ENCODE measurements at regions not wholly inside any gene's neighbourhood (a gene's known extent, or its start where the extent isn't known, plus 50 kb on each side); places are given as distances from the start of the nearest gene placed in this dataset.

DNA sequence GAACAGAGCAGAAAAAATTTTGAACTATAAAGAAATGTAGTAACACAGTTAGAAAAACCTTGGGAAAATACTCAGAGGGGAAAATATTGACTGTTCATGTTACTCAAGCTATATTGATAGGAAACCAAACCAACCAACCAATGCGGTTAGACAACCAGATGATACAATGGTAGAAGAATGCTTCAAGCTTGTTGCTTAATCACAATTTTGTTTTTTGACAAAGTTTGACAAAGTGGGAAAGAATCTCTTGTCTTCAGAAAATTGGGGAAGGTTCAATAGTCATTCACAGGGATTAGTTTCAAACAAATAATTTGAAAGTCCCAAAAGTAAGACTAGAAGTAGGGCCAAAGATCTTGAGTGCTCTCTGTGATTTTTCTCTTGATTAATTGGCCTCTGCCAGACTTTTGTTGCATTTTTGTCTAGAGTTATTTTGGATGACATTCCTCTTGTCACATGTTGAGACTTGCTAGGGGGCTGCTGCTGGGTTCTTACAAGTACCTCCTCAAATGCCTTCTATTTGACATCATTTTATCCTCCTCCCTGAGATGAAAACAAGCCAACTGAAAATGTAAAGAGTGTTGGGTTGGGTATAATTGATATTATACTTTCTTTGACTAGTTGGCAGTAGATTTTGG, 233.1 kb upstream of the PHYHIPL start:
- ChIA-PET CTCF (interaction anchor here (1.0 to 1.8 kb wide), 2 partner anchors 9 to 683 kb away, joined by 3 to 7 read pairs; no protein-coding TSS in a partner anchor), POLR2A (no interaction called here)
- no peak for TF ChIP-seq RFX5 (IDR thresholded peaks at IDR 0.05; ENCODE audit: low read length)
- TF ChIP-seq SIN3A (IDR thresholded peaks at IDR 0.05; ENCODE audit: borderline replicate concordance, low read depth, low read length): no peak
- no peak for TF ChIP-seq TAF1 (IDR thresholded peaks at IDR 0.05; ENCODE audit: borderline replicate concordance, low read depth, low read length)
- no peak for TF ChIP-seq FOXJ3 (CRISPR knock-in tag; IDR thresholded peaks at IDR 0.05)
- TF ChIP-seq JUND (IDR thresholded peaks at IDR 0.05): no peak
- TF ChIP-seq, protein P1, sequence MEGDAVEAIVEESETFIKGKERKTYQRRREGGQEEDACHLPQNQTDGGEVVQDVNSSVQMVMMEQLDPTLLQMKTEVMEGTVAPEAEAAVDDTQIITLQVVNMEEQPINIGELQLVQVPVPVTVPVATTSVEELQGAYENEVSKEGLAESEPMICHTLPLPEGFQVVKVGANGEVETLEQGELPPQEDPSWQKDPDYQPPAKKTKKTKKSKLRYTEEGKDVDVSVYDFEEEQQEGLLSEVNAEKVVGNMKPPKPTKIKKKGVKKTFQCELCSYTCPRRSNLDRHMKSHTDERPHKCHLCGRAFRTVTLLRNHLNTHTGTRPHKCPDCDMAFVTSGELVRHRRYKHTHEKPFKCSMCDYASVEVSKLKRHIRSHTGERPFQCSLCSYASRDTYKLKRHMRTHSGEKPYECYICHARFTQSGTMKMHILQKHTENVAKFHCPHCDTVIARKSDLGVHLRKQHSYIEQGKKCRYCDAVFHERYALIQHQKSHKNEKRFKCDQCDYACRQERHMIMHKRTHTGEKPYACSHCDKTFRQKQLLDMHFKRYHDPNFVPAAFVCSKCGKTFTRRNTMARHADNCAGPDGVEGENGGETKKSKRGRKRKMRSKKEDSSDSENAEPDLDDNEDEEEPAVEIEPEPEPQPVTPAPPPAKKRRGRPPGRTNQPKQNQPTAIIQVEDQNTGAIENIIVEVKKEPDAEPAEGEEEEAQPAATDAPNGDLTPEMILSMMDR (IDR thresholded peaks at IDR 0.05): no peak
- no peak for TF ChIP-seq TCF12 (IDR thresholded peaks at IDR 0.05)
- no peak for TF ChIP-seq FOSL2 (IDR thresholded peaks at IDR 0.05; ENCODE audit: borderline replicate concordance, low read depth)
- TF ChIP-seq, protein P2, sequence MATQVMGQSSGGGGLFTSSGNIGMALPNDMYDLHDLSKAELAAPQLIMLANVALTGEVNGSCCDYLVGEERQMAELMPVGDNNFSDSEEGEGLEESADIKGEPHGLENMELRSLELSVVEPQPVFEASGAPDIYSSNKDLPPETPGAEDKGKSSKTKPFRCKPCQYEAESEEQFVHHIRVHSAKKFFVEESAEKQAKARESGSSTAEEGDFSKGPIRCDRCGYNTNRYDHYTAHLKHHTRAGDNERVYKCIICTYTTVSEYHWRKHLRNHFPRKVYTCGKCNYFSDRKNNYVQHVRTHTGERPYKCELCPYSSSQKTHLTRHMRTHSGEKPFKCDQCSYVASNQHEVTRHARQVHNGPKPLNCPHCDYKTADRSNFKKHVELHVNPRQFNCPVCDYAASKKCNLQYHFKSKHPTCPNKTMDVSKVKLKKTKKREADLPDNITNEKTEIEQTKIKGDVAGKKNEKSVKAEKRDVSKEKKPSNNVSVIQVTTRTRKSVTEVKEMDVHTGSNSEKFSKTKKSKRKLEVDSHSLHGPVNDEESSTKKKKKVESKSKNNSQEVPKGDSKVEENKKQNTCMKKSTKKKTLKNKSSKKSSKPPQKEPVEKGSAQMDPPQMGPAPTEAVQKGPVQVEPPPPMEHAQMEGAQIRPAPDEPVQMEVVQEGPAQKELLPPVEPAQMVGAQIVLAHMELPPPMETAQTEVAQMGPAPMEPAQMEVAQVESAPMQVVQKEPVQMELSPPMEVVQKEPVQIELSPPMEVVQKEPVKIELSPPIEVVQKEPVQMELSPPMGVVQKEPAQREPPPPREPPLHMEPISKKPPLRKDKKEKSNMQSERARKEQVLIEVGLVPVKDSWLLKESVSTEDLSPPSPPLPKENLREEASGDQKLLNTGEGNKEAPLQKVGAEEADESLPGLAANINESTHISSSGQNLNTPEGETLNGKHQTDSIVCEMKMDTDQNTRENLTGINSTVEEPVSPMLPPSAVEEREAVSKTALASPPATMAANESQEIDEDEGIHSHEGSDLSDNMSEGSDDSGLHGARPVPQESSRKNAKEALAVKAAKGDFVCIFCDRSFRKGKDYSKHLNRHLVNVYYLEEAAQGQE (IDR thresholded peaks at IDR 0.05; ENCODE audit: low read depth, low read length): no peak
- TF ChIP-seq FOXM1 (IDR thresholded peaks at IDR 0.05; ENCODE audit: low read depth): no peak
- TF ChIP-seq MEF2A (IDR thresholded peaks at IDR 0.05; ENCODE audit: borderline replicate concordance, low read depth): no peak
- TF ChIP-seq, protein P3, sequence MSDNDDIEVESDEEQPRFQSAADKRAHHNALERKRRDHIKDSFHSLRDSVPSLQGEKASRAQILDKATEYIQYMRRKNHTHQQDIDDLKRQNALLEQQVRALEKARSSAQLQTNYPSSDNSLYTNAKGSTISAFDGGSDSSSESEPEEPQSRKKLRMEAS (IDR thresholded peaks at IDR 0.05; ENCODE audit: low read depth): no peak
- TF ChIP-seq NFIC (IDR thresholded peaks at IDR 0.05; ENCODE audit: borderline replicate concordance): no peak
- TF ChIP-seq, protein P4, sequence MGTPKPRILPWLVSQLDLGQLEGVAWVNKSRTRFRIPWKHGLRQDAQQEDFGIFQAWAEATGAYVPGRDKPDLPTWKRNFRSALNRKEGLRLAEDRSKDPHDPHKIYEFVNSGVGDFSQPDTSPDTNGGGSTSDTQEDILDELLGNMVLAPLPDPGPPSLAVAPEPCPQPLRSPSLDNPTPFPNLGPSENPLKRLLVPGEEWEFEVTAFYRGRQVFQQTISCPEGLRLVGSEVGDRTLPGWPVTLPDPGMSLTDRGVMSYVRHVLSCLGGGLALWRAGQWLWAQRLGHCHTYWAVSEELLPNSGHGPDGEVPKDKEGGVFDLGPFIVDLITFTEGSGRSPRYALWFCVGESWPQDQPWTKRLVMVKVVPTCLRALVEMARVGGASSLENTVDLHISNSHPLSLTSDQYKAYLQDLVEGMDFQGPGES (IDR thresholded peaks at IDR 0.05; ENCODE audit: low read depth, low read length): no peak
- TF ChIP-seq GABPA (IDR thresholded peaks at IDR 0.05; ENCODE audit: low read depth): no peak
- no peak for TF ChIP-seq POLR2AphosphoS5 (IDR thresholded peaks at IDR 0.05; ENCODE audit: low read depth, low read length)
- TF ChIP-seq EP300 (IDR thresholded peaks at IDR 0.05; ENCODE audit: borderline replicate concordance in 1 of 2, low read depth in 1 of 2, low read length in 1 of 2): no peak
- TF ChIP-seq, protein P5, sequence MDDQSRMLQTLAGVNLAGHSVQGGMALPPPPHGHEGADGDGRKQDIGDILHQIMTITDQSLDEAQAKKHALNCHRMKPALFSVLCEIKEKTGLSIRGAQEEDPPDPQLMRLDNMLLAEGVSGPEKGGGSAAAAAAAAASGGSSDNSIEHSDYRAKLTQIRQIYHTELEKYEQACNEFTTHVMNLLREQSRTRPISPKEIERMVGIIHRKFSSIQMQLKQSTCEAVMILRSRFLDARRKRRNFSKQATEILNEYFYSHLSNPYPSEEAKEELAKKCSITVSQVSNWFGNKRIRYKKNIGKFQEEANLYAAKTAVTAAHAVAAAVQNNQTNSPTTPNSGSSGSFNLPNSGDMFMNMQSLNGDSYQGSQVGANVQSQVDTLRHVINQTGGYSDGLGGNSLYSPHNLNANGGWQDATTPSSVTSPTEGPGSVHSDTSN (IDR thresholded peaks at IDR 0.05): no peak
- H3K9me2 ChIP-seq: no peaks in the 10 kb centered on the region
- no peaks in the 10 kb centered on the region; the same call in 1 of the 2 replicates for H3K79me2 ChIP-seq (ENCODE audit: insufficient read depth)
- DNase-seq: no peak
- peak overlapping the region in 1 of 2 experiments; percentile 47; a peak in 1 of 4 replicates for H3K27ac ChIP-seq (ENCODE audit: low read depth in 2 of 2, low read length in 1 of 2)
- WGBS (ENCODE audit: low lambda C conversion rate): 94% methylated on average over 1 of the region's 1 CpG
- H4K20me1 ChIP-seq (ENCODE audit: insufficient read depth): no peaks in the 10 kb centered on the region
- H2AFZ ChIP-seq (ENCODE audit: low read depth): no peak overlapping the region
- no peak overlapping the region for H3K4me2 ChIP-seq
- no peaks in the 10 kb centered on the region for H3K36me3 ChIP-seq (replicated peaks in 1 of 2; ENCODE audit: control insufficient read depth in 1 of 2, insufficient read depth in 2 of 2, low read length in 1 of 2)
- no peaks in the 10 kb centered on the region for H3F3A ChIP-seq (replicated peaks; ENCODE audit: insufficient read depth)
- H3K9ac ChIP-seq: no peak overlapping the region
- H3K27me3 ChIP-seq (ENCODE audit: insufficient read depth): no peaks in the 10 kb centered on the region
- peaks cover 0 to 5% of the 10 kb centered on the region in 2 experiments; a peak in 2 of 4 replicates for H3K4me1 ChIP-seq (ENCODE audit: control insufficient read depth in 1 of 2, insufficient read depth in 2 of 2, low read depth in 1 of 2, low read length in 1 of 2)
- no peaks in the 10 kb centered on the region for H3K9me3 ChIP-seq
- no peak overlapping the region for H3K4me3 ChIP-seq (ENCODE audit: low read depth in 2 of 2, low read length in 1 of 2)
